RCC 7860 (cell line): ENCODE measurements at regions not wholly inside any gene's neighbourhood (a gene's known extent, or its start where the extent isn't known, plus 50 kb on each side); places are given as distances from the start of the nearest gene placed in this dataset.

Experiments
- DNase-seq: peaks from one replicate; pipeline ENCODE4 v3.0.0-alpha.2; 2015; ENCODE audit warnings: low spot score
- FAIRE-seq: peaks from 2 replicates; lab custom pipeline; 2012; peaks lifted over from hg19 to GRCh38; lab: Jason Lieb, UNC

- DNase-seq (no peak), FAIRE-seq (no peak)
These were observed 717.5 kb downstream of the TUSC7 start for GRCh38 chr3:117427081-117427480.

- DNase-seq (no peak), FAIRE-seq (no peak)
These were observed 723.8 kb downstream of the TUSC7 start for GRCh38 chr3:117433427-117433826.

GRCh38 chr3:117434661-117435412, 725.3 kb downstream of the TUSC7 start:
- no peak for DNase-seq

GRCh38 chr3:117435506-117435905, 725.9 kb downstream of the TUSC7 start:
- FAIRE-seq (no peak), DNase-seq (no peak)

More at GRCh38 chr3:117434661-117435412, 725.3 kb downstream of the TUSC7 start:
- FAIRE-seq: no peak

GRCh38 chr3:117439812-117440211, 730.2 kb downstream of the TUSC7 start:
- no peak for FAIRE-seq
- no peak for DNase-seq

GRCh38 chr3:117441851-117442250, 732.3 kb downstream of the TUSC7 start:
- DNase-seq (no peak), FAIRE-seq (no peak)

GRCh38 chr3:117442566-117442965, 733.0 kb downstream of the TUSC7 start:
- DNase-seq (no peak), FAIRE-seq (no peak)

- no peak for DNase-seq
- no peak for FAIRE-seq
These were observed 733.4 kb downstream of the TUSC7 start for GRCh38 chr3:117443014-117443413.

GRCh38 chr3:117444175-117444574, 734.6 kb downstream of the TUSC7 start:
- DNase-seq (no peak), FAIRE-seq (no peak)

GRCh38 chr3:117447419-117447818, 737.8 kb downstream of the TUSC7 start:
- FAIRE-seq: no peak

GRCh38 chr3:117450026-117450425, 740.4 kb downstream of the TUSC7 start:
- FAIRE-seq (no peak), DNase-seq (no peak)

More at GRCh38 chr3:117447419-117447818, 737.8 kb downstream of the TUSC7 start:
- DNase-seq: no peak

GRCh38 chr3:117454254-117454653, 744.7 kb downstream of the TUSC7 start:
- no peak for DNase-seq
- FAIRE-seq: no peak

- DNase-seq (no peak), FAIRE-seq (no peak)
These were observed 745.3 kb downstream of the TUSC7 start for GRCh38 chr3:117454908-117455307.

GRCh38 chr3:117455782-117456181, 746.2 kb downstream of the TUSC7 start:
- no peak for FAIRE-seq
- DNase-seq: no peak

- DNase-seq (no peak), FAIRE-seq (no peak)
These were observed 753.9 kb downstream of the TUSC7 start for GRCh38 chr3:117463276-117464115.

- no peak for FAIRE-seq
These were observed 762.3 kb downstream of the TUSC7 start for GRCh38 chr3:117471831-117472230.

GRCh38 chr3:117473981-117474538, 764.5 kb downstream of the TUSC7 start:
- no peak for DNase-seq
- no peak for FAIRE-seq

More at GRCh38 chr3:117471831-117472230, 762.3 kb downstream of the TUSC7 start:
- no peak for DNase-seq

GRCh38 chr3:117476572-117476971, 767.0 kb downstream of the TUSC7 start:
- FAIRE-seq (no peak), DNase-seq (no peak)

- no peak for FAIRE-seq
These were observed 767.7 kb downstream of the TUSC7 start for GRCh38 chr3:117477214-117477755.

GRCh38 chr3:117479095-117479494, 769.5 kb downstream of the TUSC7 start:
- no peak for DNase-seq
- FAIRE-seq: no peak

More at GRCh38 chr3:117477214-117477755, 767.7 kb downstream of the TUSC7 start:
- no peak for DNase-seq

GRCh38 chr3:117480525-117480924, 770.9 kb downstream of the TUSC7 start:
- DNase-seq: no peak
- FAIRE-seq: no peak
